ENCODE measurements at regions not wholly inside any gene's neighbourhood (a gene's known extent, or its start where the extent isn't known, plus 50 kb on each side); places are given as distances from the start of the nearest gene placed in this dataset.

DNA sequence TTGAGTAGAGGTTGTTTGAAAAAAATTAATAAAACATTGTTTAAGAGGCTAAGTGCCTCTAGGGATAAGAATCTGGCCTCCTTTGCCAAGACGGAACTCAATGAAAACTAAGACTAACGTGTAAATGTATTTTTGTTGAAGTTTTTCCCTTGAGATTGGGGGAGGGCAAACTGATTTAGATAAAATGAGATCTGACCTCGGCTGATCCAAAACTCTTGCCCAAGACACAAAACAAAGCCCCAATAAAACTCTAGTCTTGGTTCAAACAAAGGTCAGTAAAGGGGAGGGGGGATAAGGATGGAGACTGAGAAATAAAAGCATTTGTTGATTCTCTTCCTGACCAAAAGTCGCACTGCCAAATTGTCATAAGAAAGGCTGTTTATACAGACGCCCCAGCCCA is 134.8 kb upstream of the DPT start:
- Mint-ChIP-seq H3K4me3 (no peak overlapping the region), H3K27ac (no peak overlapping the region), H3K9me3 (peaks cover 4% of the 10 kb centered on the region), H3K27me3 (ENCODE audit: insufficient read depth) (no peaks in the 10 kb centered on the region), H3K36me3 (ENCODE audit: low read depth) (no peaks in the 10 kb centered on the region), H3K4me1 (no peaks in the 10 kb centered on the region)
- TF ChIP-seq, protein P1, sequence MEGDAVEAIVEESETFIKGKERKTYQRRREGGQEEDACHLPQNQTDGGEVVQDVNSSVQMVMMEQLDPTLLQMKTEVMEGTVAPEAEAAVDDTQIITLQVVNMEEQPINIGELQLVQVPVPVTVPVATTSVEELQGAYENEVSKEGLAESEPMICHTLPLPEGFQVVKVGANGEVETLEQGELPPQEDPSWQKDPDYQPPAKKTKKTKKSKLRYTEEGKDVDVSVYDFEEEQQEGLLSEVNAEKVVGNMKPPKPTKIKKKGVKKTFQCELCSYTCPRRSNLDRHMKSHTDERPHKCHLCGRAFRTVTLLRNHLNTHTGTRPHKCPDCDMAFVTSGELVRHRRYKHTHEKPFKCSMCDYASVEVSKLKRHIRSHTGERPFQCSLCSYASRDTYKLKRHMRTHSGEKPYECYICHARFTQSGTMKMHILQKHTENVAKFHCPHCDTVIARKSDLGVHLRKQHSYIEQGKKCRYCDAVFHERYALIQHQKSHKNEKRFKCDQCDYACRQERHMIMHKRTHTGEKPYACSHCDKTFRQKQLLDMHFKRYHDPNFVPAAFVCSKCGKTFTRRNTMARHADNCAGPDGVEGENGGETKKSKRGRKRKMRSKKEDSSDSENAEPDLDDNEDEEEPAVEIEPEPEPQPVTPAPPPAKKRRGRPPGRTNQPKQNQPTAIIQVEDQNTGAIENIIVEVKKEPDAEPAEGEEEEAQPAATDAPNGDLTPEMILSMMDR (conservative IDR thresholded peaks at IDR 0.05): no peak
- no peaks in the 10 kb centered on the region for H3K27me3 ChIP-seq (ENCODE audit: control insufficient read depth, insufficient read depth, low read length, poor library complexity, severe bottlenecking)
- no peak overlapping the region for H3K27ac ChIP-seq (ENCODE audit: low read depth, low read length)
- H3K36me3 ChIP-seq (ENCODE audit: control insufficient read depth, insufficient read depth, low read length): no peaks in the 10 kb centered on the region
- no peak overlapping the region for H3K4me3 ChIP-seq (ENCODE audit: low read length)
- no peak for DNase-seq
- no peaks in the 10 kb centered on the region for H3K4me1 ChIP-seq (ENCODE audit: control insufficient read depth, insufficient read depth, low read length)
- no peak overlapping the region for H3K9ac ChIP-seq (ENCODE audit: extremely low read depth, low read length, poor library complexity, severe bottlenecking)
- H3K9me3 ChIP-seq (ENCODE audit: control insufficient read depth, low read length): peaks cover 9% of the 10 kb centered on the region
- WGBS, 2 experiments (ENCODE audit: insufficient coverage in 1 of 2, insufficient read length in 1 of 2): 83 to 98% methylated on average over 4 to 5 of the region's 5 CpGs

DNA sequence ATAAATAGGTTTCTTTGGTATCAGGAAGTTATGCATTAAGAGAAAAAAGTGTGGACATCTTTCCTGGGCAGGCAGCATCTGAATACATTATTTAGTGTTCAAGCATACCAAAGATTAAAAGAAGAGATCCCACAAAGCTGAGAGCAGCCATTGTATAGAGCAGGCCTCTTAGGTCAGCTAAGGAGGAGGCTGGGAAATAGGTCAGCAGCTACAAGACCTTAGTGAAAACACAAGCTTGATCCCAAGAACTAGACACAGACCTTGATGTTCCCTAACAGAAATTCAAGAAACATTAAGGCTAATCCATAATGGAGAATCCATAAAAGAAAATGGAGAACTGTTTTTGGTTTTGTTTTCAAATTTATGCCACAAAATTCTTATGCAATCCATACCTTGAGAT is 135.3 kb upstream of the DPT start:
- Mint-ChIP-seq H3K27ac (no peak overlapping the region), H3K36me3 (ENCODE audit: low read depth) (no peaks in the 10 kb centered on the region), H3K9me3 (no peaks in the 10 kb centered on the region), H3K4me1 (no peaks in the 10 kb centered on the region), H3K4me3 (no peak overlapping the region), H3K27me3 (ENCODE audit: insufficient read depth) (no peaks in the 10 kb centered on the region)
- no peak for DNase-seq
- Histone ChIP-seq H3K27me3 (ENCODE audit: control insufficient read depth, insufficient read depth, low read length, poor library complexity, severe bottlenecking) (no peaks in the 10 kb centered on the region), H3K27ac (ENCODE audit: low read depth, low read length) (no peak overlapping the region), H3K36me3 (ENCODE audit: control insufficient read depth, insufficient read depth, low read length) (no peaks in the 10 kb centered on the region), H3K4me1 (ENCODE audit: control insufficient read depth, insufficient read depth, low read length) (no peaks in the 10 kb centered on the region), H3K9me3 (ENCODE audit: control insufficient read depth, low read length) (peaks cover 9% of the 10 kb centered on the region), H3K4me3 (ENCODE audit: low read length) (no peak overlapping the region), H3K9ac (ENCODE audit: extremely low read depth, low read length, poor library complexity, severe bottlenecking) (no peak overlapping the region)
- TF ChIP-seq, protein P1 (conservative IDR thresholded peaks at IDR 0.05): no peak

DNA sequence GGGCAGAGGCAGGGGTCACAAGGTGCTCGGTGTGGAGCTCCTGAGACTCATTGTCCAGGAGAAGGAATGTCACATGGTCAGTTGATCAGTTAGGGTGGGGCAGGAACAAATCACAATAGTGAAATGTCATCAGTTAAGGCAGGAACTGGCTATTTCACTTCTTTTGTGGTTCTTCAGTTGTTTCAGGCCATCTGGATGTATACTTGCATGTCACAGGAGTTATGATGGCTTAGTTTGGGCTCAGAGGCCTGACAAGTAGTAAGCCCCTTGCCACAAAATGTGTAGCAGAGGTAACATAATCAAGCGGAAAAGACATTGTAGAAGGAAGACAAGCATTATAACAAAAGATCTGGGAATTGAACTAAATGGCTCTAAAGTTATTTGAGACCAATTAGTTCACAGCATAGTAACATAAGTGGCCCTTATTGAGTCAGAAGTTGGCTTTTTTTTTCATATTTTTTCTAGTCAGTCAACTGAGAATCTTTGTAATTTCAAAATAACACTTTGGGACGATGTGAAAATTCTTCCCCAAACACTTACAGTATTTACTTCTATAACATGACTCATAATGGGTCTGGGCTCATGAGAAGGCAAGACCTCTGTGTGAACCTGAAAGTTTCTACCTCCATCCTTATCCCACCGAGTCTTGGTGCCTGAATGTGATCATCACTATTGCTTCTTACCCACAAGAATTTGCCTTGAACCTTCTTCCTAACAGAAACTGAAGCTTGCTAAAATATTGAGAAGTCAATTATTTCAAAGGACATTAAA is 137.0 kb upstream of the DPT start:
- H3K9me3 Mint-ChIP-seq: no peaks in the 10 kb centered on the region
- no peak overlapping the region for H3K27ac Mint-ChIP-seq
- no peaks in the 10 kb centered on the region for H3K36me3 Mint-ChIP-seq (ENCODE audit: low read depth)
- Histone ChIP-seq H3K36me3 (ENCODE audit: control insufficient read depth, insufficient read depth, low read length) (no peaks in the 10 kb centered on the region), H3K27me3 (ENCODE audit: control insufficient read depth, insufficient read depth, low read length, poor library complexity, severe bottlenecking) (no peaks in the 10 kb centered on the region), H3K27ac (ENCODE audit: low read depth, low read length) (no peak overlapping the region), H3K4me1 (ENCODE audit: control insufficient read depth, insufficient read depth, low read length) (no peaks in the 10 kb centered on the region), H3K9ac (ENCODE audit: extremely low read depth, low read length, poor library complexity, severe bottlenecking) (no peak overlapping the region), H3K4me3 (ENCODE audit: low read length) (no peak overlapping the region), H3K9me3 (ENCODE audit: control insufficient read depth, low read length) (peaks cover 9% of the 10 kb centered on the region)
- no peak overlapping the region for H3K4me3 Mint-ChIP-seq
- DNase-seq: no peak
- H3K4me1 Mint-ChIP-seq: no peaks in the 10 kb centered on the region
- WGBS, 2 experiments (ENCODE audit: insufficient coverage in 1 of 2, insufficient read length in 1 of 2): 88 to 93% methylated on average over 3 to 4 of the region's 4 CpGs
- TF ChIP-seq, protein P1 (conservative IDR thresholded peaks at IDR 0.05): no peak
- no peaks in the 10 kb centered on the region for H3K27me3 Mint-ChIP-seq (ENCODE audit: insufficient read depth)

Data from endodermal cell (in vitro differentiated cells).